GM12874 (cell line): ENCODE measurements at regions not wholly inside any gene's neighbourhood (a gene's known extent, or its start where the extent isn't known, plus 50 kb on each side); places are given as distances from the start of the nearest gene placed in this dataset.
A peak's percentile ranks its signal among the peaks of the same experiment; 100 is the strongest.

Experiments
- TF ChIP-seq, protein P1 (sequence below): IDR thresholded peaks from 2 replicates; pipeline ENCODE4 v1.5.1; 2011; ENCODE audit warnings: low read depth, mild to moderate bottlenecking, control low read depth, low read length, moderate library complexity; ENCODE audit not compliant: insufficient read depth

DNA sequence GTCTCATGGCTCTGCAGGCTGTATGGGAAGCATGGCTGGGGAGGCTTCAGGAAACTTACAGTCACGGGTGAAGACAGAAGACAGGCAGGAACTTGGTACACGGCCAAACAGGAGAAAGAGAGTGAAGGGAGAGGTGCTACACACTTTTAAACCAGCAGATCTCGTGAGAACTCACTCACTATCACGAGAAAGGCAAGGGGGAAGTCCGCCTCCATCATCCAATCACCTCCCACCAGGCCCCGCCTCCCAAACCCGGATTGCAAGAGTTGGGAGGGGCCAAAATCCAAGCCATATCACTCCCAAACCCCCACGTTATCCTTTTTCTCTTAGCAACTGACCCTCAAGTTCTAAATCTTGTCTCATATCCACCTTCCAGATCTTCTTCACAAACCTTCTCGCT is 1710.5 kb upstream of the TENM3 start:
- TF ChIP-seq, protein P1, sequence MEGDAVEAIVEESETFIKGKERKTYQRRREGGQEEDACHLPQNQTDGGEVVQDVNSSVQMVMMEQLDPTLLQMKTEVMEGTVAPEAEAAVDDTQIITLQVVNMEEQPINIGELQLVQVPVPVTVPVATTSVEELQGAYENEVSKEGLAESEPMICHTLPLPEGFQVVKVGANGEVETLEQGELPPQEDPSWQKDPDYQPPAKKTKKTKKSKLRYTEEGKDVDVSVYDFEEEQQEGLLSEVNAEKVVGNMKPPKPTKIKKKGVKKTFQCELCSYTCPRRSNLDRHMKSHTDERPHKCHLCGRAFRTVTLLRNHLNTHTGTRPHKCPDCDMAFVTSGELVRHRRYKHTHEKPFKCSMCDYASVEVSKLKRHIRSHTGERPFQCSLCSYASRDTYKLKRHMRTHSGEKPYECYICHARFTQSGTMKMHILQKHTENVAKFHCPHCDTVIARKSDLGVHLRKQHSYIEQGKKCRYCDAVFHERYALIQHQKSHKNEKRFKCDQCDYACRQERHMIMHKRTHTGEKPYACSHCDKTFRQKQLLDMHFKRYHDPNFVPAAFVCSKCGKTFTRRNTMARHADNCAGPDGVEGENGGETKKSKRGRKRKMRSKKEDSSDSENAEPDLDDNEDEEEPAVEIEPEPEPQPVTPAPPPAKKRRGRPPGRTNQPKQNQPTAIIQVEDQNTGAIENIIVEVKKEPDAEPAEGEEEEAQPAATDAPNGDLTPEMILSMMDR, result no peak

DNA sequence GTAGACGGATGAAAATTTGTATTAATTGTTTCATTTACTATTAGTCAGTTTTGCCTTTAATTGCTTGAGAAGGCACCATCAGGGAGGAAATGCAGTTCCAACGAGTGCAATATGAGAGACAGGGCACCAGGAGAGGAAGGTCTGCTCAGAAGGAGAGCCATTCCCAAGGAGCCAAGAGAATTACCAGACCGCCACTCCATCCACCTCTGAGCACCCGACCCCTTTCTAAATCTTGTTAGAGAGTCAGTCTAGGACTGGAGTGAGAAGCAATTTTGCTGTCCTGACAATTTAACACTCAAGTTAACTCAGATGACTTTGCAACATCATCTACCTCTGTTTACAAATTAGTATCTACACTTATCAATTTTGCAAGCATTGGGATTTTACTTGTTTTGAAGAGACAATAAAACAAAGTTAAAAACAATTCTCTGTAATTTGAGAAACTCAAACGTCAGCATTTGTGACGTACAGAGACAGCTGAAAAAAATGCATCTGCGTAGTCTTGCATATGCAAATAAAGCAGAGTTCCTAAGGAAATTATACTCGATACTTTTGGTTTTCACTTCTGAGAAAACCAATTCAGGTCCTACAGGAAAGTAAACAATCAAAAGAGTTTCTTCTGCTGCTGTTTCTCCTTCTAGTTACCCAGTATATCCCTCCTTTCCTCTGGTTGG is 1704.7 kb upstream of the TENM3 start:
- TF ChIP-seq, protein P1, result no peak

DNA sequence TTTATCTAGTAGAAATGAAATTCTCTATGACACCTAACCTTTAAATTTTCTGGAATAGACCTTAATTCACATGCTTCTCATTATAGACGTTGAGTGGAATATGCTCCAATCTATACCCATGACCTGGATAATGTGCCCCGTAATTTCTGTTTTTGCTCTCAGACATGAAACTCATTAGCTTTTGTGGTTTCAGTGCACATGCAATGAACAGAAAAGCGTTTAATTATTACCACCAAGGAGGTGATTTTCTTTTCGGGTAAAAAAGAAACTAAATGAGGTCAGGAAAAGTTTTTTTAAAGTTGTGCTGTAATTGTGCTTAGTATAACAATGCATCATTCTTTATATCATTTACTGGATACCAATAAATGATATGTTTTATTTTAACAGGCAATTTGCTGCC is 1703.9 kb upstream of the TENM3 start:
- TF ChIP-seq, protein P1, result no peak

DNA sequence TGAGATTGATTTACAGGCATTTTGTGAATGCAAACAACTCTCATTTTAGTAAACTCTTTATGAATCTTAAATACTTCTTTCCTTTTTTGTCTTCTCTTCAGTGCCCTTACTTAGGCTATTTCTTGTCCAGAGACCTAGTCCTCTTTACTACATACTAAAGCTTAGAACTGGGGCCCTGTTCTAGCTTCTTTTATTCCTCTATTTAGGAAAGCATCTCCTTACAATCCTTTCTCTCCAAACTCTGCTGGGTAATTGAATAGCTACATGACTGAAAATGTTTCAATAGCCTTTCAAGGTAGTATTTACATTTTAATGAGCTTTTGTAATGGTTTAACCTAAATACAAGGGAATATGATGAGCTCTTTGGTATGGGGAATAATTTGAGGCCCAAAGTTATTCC is 1701.5 kb upstream of the TENM3 start:
- TF ChIP-seq, protein P1, result no peak

DNA sequence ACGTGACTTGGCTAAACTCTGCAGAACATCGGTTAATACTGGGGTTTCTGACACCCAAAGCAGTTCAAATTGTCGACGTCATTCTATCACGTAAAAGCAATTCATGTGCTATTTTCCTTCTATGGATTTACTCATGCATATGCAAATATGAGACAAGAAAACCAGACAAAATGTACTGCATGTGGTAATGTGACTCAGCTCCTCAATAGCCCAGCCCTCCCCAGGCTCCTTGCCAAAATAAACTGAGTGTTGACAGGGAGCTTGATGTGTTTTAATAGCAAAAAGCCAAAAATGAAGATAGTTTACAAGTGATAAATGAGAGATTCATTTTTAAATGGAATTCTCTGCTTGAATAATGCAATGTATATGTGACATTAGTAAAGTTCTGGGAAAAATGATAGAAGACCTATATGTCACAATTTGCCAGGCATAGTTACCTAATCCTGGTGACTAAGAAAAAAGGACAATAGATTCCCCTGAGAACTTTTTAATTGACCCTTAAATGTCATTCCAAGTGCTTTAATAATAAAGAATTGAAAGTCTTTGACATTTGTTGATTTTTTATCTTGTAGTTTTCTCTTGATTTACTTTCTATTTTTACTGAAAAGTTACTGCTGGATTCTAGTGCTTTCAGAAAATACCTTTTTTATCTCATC is 1700.6 kb upstream of the TENM3 start:
- TF ChIP-seq, protein P1, result no peak

DNA sequence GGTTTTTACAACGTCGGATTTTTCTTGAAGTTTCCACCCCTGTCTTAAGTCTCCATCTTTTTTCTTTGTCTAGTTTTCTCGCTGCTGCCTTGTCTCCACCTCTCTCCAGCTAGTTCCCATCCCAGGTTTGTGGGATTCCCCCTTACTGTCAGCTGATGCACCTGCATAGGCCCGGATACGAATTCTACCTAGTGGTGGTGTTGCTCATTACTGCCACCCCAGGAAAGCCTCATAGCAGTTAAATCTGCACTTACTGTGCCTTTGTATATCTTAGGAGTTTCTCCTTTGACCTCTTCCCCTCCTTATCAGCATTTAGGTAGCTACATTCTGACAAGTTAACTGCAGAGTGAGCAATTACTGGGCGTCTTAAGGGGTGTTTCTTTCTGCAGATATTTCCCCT is 1693.1 kb upstream of the TENM3 start:
- TF ChIP-seq, protein P1, result no peak

DNA sequence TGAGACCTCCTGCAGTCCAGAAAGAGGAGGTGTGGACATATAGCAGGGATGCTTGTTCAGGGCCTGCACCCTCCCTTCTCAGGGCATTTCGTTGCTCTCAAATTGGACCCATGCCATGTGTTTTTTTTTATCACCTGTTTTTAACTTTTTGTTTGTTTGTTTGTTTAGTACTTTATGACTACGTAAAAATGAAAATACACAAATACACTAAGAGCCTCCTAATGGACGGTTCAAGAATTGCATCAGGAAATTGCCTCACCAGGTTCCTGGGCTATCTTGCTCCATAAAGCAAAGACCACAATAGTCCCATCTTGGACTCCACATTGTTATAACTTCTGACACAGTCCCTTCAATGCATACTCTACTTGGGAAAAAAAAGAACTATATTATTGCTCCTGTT is 1685.9 kb upstream of the TENM3 start:
- TF ChIP-seq, protein P1, result peak; percentile 21; the same call in 1 of the 2 replicates
